ENCODE measurements at regions not wholly inside any gene's neighbourhood (a gene's known extent, or its start where the extent isn't known, plus 50 kb on each side); places are given as distances from the start of the nearest gene placed in this dataset.
A peak's percentile ranks its signal among the peaks of the same experiment; 100 is the strongest.
"Not testable (repeated sequence)": the region's sequence is repeated elsewhere in the genome, so short reads cannot be mapped to it uniquely, and the experiment has no call there.

- no peak for DNase-seq (ENCODE audit: low read depth in 1 of 2, low spot score in 1 of 2)
- TF ChIP-seq, protein P1, sequence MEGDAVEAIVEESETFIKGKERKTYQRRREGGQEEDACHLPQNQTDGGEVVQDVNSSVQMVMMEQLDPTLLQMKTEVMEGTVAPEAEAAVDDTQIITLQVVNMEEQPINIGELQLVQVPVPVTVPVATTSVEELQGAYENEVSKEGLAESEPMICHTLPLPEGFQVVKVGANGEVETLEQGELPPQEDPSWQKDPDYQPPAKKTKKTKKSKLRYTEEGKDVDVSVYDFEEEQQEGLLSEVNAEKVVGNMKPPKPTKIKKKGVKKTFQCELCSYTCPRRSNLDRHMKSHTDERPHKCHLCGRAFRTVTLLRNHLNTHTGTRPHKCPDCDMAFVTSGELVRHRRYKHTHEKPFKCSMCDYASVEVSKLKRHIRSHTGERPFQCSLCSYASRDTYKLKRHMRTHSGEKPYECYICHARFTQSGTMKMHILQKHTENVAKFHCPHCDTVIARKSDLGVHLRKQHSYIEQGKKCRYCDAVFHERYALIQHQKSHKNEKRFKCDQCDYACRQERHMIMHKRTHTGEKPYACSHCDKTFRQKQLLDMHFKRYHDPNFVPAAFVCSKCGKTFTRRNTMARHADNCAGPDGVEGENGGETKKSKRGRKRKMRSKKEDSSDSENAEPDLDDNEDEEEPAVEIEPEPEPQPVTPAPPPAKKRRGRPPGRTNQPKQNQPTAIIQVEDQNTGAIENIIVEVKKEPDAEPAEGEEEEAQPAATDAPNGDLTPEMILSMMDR (IDR thresholded peaks at IDR 0.05; ENCODE audit: low read depth, low read length) = no peak
- H3K27ac ChIP-seq = no peak overlapping the region
- no peaks in the 10 kb centered on the region for H3K4me1 ChIP-seq (ENCODE audit: low read depth)
- H3K36me3 ChIP-seq = no peaks in the 10 kb centered on the region
- H3K9me3 ChIP-seq (ENCODE audit: low read depth) = no peaks in the 10 kb centered on the region
- peaks cover 17% of the 10 kb centered on the region for H3K27me3 ChIP-seq
- no peak overlapping the region for H3K4me3 ChIP-seq
Measured at GRCh38 chr9:21711504-21711903, 90.9 kb upstream of the MTAP start.

DNA sequence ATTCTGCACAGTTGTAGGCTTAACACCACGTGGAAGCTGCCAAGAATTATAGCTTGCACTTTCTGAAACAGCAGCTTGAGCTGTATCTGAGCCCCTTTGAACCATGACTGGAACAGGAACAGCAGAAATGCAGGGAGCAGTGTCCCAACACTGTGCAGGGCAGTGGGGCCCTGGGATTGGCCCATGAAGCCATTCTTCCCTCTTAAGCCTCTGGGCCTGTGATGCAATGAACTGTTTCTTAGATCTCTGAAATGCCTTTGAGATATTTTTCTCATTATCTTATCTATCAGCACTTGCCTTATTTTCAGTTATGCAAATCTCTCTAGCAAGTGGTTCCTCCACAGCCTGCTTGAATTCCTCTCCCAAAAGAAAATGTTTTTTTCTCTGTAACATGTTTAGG, 87.0 kb upstream of the MTAP start:
- H3K27me3 ChIP-seq = peaks cover 38% of the 10 kb centered on the region
- no peaks in the 10 kb centered on the region for H3K36me3 ChIP-seq
- H3K9me3 ChIP-seq (ENCODE audit: low read depth) = no peaks in the 10 kb centered on the region
- H3K27ac ChIP-seq = no peak overlapping the region
- DNase-seq (ENCODE audit: low read depth in 1 of 2, low spot score in 1 of 2) = peak in 1 of 2 donors; percentile 78
- no peak overlapping the region for H3K4me3 ChIP-seq
- H3K4me1 ChIP-seq (ENCODE audit: low read depth) = no peaks in the 10 kb centered on the region
- TF ChIP-seq, protein P1 (IDR thresholded peaks at IDR 0.05; ENCODE audit: low read depth, low read length) = no peak

DNA sequence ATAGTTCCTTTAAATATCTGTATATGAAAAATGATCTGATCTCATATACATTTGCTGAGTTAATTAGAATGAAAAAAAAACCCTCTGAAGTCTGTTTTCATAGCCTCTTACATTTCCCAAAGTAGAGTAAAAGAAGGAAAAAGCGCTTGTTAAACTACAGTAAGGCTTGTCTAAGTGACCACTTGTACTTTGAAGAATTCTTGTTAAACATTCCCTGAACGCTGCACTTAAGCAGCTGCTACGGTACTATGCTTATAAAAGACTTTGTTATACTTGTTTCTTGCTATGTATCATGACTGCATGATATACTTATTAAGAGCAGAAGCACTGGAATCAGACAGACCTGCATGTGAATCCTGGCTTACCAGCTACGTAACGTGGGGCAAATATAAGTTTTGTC, 81.7 kb upstream of the MTAP start:
- no peak for DNase-seq (ENCODE audit: low read depth in 1 of 2, low spot score in 1 of 2)
- H3K9me3 ChIP-seq (ENCODE audit: low read depth) = no peaks in the 10 kb centered on the region
- H3K27me3 ChIP-seq = peaks cover 71% of the 10 kb centered on the region
- no peaks in the 10 kb centered on the region for H3K36me3 ChIP-seq
- H3K27ac ChIP-seq = no peak overlapping the region
- TF ChIP-seq, protein P1 (IDR thresholded peaks at IDR 0.05; ENCODE audit: low read depth, low read length) = no peak
- H3K4me3 ChIP-seq = no peak overlapping the region
- H3K4me1 ChIP-seq (ENCODE audit: low read depth) = no peaks in the 10 kb centered on the region

DNA sequence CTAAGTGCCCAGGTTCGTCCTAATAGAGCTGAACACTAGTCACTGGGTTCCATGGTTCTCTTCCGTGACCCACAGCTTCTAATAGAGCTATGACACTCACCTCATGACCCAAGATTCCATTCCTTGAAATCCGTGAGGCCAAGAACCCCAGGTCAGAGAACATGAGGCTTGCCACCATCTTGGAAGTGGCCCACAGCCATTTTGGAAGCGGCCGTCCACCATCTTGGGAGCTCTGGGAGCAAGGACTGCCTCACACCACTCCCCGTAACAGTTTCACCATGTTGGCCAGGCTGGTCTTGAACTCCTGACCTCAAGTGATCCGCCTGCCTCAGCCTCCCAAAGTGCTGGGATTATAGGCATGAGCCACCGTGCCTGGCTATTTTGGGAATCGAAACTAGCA, 75.0 kb upstream of the MTAP start:
- not testable (repeated sequence) for H3K4me1 ChIP-seq (ENCODE audit: low read depth); DNase-seq (ENCODE audit: low read depth in 1 of 2, low spot score in 1 of 2); H3K4me3 ChIP-seq; H3K9me3 ChIP-seq (ENCODE audit: low read depth); H3K27ac ChIP-seq; H3K36me3 ChIP-seq
- peaks cover 36% of the 10 kb centered on the region for H3K27me3 ChIP-seq

DNA sequence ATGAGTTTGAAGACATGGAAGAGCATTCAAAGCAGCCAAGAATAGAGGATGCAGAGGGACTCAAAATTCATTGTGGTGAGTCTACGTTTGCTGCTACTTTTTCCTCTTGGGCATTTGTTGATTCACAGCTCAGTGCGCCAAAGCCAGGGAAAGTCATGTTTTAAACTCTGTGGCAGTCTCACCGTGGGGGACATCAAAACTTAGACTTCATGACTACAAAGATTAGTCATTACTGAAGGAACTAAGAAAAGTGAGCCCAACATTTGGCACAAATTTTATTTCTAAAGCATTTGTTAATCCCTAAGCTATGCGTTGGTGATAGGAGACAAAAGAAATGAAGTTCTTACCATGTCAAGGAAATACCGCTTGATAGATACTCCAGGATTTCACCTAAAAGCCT, 73.7 kb upstream of the MTAP start:
- DNase-seq (ENCODE audit: low read depth in 1 of 2, low spot score in 1 of 2) = peak in 1 of 2 donors; percentile 54

DNA sequence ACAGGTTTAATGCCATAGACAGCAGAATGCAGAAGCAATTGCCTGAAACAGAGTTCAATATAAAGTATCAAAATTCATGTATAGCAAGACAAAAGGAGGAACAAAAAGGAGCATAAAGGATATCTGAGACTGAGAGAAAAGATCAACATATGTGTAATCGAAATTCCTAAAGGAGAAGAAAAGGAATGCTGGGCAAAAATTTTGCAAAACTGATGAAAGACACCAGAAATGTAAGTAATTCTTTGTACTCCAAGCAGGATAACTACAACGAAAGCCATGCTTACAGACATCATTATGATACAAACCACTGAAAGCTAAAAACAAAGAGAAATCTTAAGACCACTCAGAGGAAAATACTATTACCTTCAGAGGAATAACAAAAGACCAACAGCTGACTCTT, 72.8 kb upstream of the MTAP start:
- TF ChIP-seq, protein P1 (IDR thresholded peaks at IDR 0.05; ENCODE audit: low read depth, low read length) = no peak
- H3K4me1 ChIP-seq (ENCODE audit: low read depth) = no peaks in the 10 kb centered on the region
- no peak for DNase-seq (ENCODE audit: low read depth in 1 of 2, low spot score in 1 of 2)
- no peaks in the 10 kb centered on the region for H3K9me3 ChIP-seq (ENCODE audit: low read depth)
- no peak overlapping the region for H3K27ac ChIP-seq
- H3K27me3 ChIP-seq = peaks cover 21% of the 10 kb centered on the region
- no peaks in the 10 kb centered on the region for H3K36me3 ChIP-seq
- no peak overlapping the region for H3K4me3 ChIP-seq

More for the DNA sequence above, 73.7 kb upstream of the MTAP start:
- H3K4me1 ChIP-seq (ENCODE audit: low read depth) = no peaks in the 10 kb centered on the region
- TF ChIP-seq, protein P1 (IDR thresholded peaks at IDR 0.05; ENCODE audit: low read depth, low read length) = no peak
- no peak overlapping the region for H3K4me3 ChIP-seq
- H3K27ac ChIP-seq = no peak overlapping the region
- H3K36me3 ChIP-seq = no peaks in the 10 kb centered on the region
- no peaks in the 10 kb centered on the region for H3K9me3 ChIP-seq (ENCODE audit: low read depth)
- H3K27me3 ChIP-seq = peaks cover 30% of the 10 kb centered on the region
